BLaER1 treated with 17β-estradiol and CSF1 and Interleukin-3, amounts not matched to agents 10 nM and 100 nM (cell line): ENCODE measurements at regions not wholly inside any gene's neighbourhood (a gene's known extent, or its start where the extent isn't known, plus 50 kb on each side); places are given as distances from the start of the nearest gene placed in this dataset.
A peak's percentile ranks its signal among the peaks of the same experiment; 100 is the strongest.

Source experiments
- H3K27ac ChIP-seq, 11 experiments: shearing (Covaris generic); formaldehyde crosslinking; 2 replicates each; pipeline ENCODE4 v1.8.1; 2022
- H3K27me3 ChIP-seq, 11 experiments: shearing (Covaris generic); formaldehyde crosslinking; 2 replicates each; pipeline ENCODE4 v1.8.1; 2022
- H3K36me3 ChIP-seq, 11 experiments: shearing (Covaris generic); formaldehyde crosslinking; 2 replicates each; pipeline ENCODE4 v1.8.1; 2022
- H3K4me1 ChIP-seq, 10 experiments: shearing (Covaris generic); formaldehyde crosslinking; 2 replicates each; pipeline ENCODE4 v1.8.1; 2022
- H3K4me2 ChIP-seq, 11 experiments: shearing (Covaris generic); formaldehyde crosslinking; 2 replicates each; pipeline ENCODE4 v1.8.1; 2022
- H3K4me3 ChIP-seq, 10 experiments: shearing (Covaris generic); formaldehyde crosslinking; 2 replicates each; pipeline ENCODE4 v1.8.1; 2022
- H3K9ac ChIP-seq, 11 experiments: shearing (Covaris generic); formaldehyde crosslinking; 2 replicates each; pipeline ENCODE4 v1.8.1; 2022
- H3K9me3 ChIP-seq, 11 experiments: shearing (Covaris generic); formaldehyde crosslinking; replicated peaks in 1 of 11; 2 replicates each; pipeline ENCODE4 v1.8.1; 2022
- H4K20me1 ChIP-seq, 11 experiments: shearing (Covaris generic); formaldehyde crosslinking; 2 replicates each; pipeline ENCODE4 v1.8.1; 2022
- Cebpa-rat ChIP-seq, 11 experiments: shearing (Covaris generic); IDR thresholded peaks; 2 replicates each; pipeline ENCODE4 v1.8.1; 2022

DNA sequence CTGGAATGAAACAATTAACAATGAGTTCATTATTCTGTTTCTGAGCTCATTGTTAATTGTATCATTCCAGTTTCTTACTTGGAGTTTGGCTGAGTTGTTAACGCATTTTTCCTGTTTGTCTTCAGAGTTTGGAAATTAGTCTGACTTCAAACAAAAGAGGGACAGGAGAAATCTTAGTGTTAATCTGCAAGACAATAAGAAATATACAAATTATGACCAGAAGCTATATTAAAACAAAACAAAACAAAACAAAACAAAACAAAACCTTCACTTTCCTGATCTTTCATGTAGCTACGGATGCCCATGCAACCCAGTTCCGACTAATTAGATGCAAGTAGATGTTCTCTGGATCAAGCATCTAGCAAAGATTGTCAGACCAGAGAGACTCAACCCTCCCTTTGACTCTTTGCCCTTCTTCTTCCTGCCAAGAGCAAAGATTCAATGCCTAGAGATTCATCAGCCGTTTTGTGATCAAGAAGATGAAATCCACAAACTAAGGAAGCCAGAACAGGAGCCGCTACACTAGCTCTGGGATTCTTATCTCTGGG, 686.2 kb upstream of the FSHR start:
- H3K4me1 ChIP-seq, result peaks cover 0 to 6% (median 0%) of the 10 kb centered on the region in 10 experiments; a peak in 3 of 20 replicates
- H3K4me2 ChIP-seq, result no peak overlapping the region
- H3K27me3 ChIP-seq, result no peaks in the 10 kb centered on the region
- H3K27ac ChIP-seq, result no peak overlapping the region
- TF ChIP-seq Cebpa-rat (IDR thresholded peaks at IDR 0.05), result no peak
- H3K9me3 ChIP-seq, result peaks cover 0 to 10% (median 0%) of the 10 kb centered on the region in 11 experiments; a peak in 7 of 22 replicates
- H4K20me1 ChIP-seq, result no peaks in the 10 kb centered on the region
- no peaks in the 10 kb centered on the region for H3K36me3 ChIP-seq
- H3K4me3 ChIP-seq, result no peak overlapping the region
- no peak overlapping the region for H3K9ac ChIP-seq

DNA sequence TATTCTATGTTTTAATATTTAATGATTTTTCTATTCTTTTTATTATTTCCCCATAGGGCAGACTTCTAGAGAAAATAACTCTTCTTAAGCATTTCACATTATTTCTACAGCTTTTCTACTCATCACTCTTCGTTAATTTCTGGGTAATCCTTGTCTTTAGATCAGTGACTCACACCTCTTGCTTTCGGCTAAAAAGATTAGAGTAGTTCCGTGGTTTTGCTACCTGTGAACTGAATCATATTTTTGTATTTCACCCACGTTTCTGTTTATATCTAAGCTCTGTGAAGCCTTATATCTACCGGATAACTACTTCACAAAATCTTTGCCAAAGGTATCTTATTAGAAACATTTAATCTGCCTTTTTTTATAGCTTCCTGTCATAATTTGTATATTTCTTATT, 685.5 kb upstream of the FSHR start:
- H3K27me3 ChIP-seq, result no peaks in the 10 kb centered on the region
- no peak overlapping the region for H3K27ac ChIP-seq
- no peaks in the 10 kb centered on the region for H4K20me1 ChIP-seq
- H3K9me3 ChIP-seq, result peaks cover 0 to 10% (median 0%) of the 10 kb centered on the region in 11 experiments; a peak in 7 of 22 replicates
- TF ChIP-seq Cebpa-rat (IDR thresholded peaks at IDR 0.05), result no peak
- H3K36me3 ChIP-seq, result no peaks in the 10 kb centered on the region
- H3K4me2 ChIP-seq, result no peak overlapping the region
- no peak overlapping the region for H3K9ac ChIP-seq
- no peak overlapping the region for H3K4me3 ChIP-seq
- H3K4me1 ChIP-seq, result peaks cover 0 to 6% (median 0%) of the 10 kb centered on the region in 10 experiments; a peak in 3 of 20 replicates

DNA sequence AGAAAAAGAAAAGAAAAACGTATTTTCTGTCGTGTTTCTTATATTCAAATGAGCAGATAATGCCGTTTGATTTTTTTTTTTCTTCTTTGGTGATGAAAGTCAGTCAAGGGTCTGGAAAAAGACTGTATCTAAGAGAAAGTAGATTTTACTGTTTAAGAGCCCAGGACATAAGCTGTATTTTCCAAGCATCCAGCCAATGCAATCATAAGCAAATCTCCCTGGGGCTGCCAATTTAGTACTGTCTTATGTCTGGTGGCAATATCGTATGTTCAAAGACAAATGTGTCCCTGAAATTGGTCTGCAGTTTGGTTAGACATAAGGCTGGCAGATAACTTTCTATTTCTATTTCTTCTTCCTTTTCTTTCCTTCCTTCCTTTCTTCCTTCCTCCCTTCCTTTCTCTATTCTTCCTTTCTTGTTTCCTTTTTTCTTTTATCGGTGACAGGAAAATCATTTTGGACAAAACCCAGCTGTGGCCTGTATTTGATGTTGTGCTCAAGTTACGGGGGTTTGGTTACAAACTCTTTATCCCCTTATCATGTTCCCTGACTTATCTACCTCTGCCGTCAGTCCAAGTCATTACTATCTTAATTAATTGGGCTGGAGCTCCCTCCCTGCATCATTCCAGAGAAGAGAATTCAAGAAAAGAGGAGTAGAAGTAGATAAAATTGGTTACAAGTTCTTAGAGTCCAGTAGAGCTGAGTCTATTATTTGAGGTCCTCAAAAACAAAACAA, 683.4 kb upstream of the FSHR start:
- no peak overlapping the region for H3K4me3 ChIP-seq
- no peak for TF ChIP-seq Cebpa-rat (IDR thresholded peaks at IDR 0.05)

DNA sequence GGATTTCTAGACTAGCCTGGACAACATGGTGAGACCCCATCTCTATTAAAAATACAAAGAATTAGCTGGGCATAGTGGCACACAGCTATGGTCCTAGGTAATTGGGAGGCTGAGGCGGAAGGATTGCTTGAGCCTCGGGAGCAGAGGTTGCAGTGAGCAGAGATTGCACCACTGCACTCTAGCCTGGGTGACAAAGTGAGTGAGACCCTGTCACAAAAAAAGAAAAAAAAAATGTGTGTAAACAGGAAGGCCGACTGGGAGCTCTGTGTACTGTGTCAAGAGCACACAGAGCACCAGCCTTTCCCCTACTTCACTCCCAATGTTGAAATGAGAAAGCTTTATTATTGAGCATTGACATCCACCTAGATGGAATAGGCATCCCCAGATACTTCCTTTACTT, 681.7 kb upstream of the FSHR start:
- H3K9ac ChIP-seq, result no peak overlapping the region
- H3K27ac ChIP-seq, result no peak overlapping the region
- no peak overlapping the region for H3K4me2 ChIP-seq
- H3K9me3 ChIP-seq, result no peaks in the 10 kb centered on the region
- no peaks in the 10 kb centered on the region for H3K27me3 ChIP-seq
- no peaks in the 10 kb centered on the region for H3K36me3 ChIP-seq
- no peak overlapping the region for H3K4me3 ChIP-seq
- peaks cover 0 to 21% (median 17%) of the 10 kb centered on the region in 10 experiments; a peak in 14 of 20 replicates for H3K4me1 ChIP-seq
- TF ChIP-seq Cebpa-rat (IDR thresholded peaks at IDR 0.05), result no peak
- no peaks in the 10 kb centered on the region for H4K20me1 ChIP-seq

More for the DNA sequence above, 683.4 kb upstream of the FSHR start:
- H3K4me1 ChIP-seq, result peaks cover 0 to 6% (median under 1%) of the 10 kb centered on the region in 10 experiments; a peak in 7 of 20 replicates
- H3K9ac ChIP-seq, result no peak overlapping the region
- no peak overlapping the region for H3K27ac ChIP-seq
- H3K9me3 ChIP-seq, result no peaks in the 10 kb centered on the region
- H3K27me3 ChIP-seq, result no peaks in the 10 kb centered on the region
- H3K4me2 ChIP-seq, result peak overlapping the region in 6 of 11 experiments; percentile 12 to 27 (median 18); a peak in 5 of 22 replicates
- H3K36me3 ChIP-seq, result no peaks in the 10 kb centered on the region
- H4K20me1 ChIP-seq, result no peaks in the 10 kb centered on the region

DNA sequence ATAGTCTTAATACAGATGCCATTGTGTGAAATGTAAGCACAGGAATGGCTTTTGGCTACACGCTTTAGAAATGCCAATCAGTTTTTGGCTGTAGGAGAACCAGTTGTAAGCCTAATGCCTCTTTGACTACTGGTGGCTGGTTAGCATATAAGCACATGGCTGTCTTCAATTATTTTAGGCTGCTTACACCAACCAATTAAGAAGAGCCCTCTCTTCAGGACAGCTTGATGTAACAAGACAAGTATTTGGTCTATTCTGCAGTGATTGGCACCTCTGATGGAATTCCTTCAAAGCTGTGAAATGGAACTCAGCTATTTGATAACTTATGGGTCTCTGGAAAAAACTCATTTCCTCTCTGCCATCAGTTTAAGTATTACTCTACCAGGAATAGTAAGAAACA, 680.1 kb upstream of the FSHR start:
- H3K9me3 ChIP-seq, result no peaks in the 10 kb centered on the region
- H3K4me2 ChIP-seq, result no peak overlapping the region
- H4K20me1 ChIP-seq, result no peaks in the 10 kb centered on the region
- H3K9ac ChIP-seq, result no peak overlapping the region
- no peak for TF ChIP-seq Cebpa-rat (IDR thresholded peaks at IDR 0.05)
- no peaks in the 10 kb centered on the region for H3K27me3 ChIP-seq
- no peak overlapping the region for H3K4me3 ChIP-seq
- H3K27ac ChIP-seq, result no peak overlapping the region
- H3K36me3 ChIP-seq, result no peaks in the 10 kb centered on the region
- H3K4me1 ChIP-seq, result peaks cover 0 to 21% (median 17%) of the 10 kb centered on the region in 10 experiments; a peak in 14 of 20 replicates

DNA sequence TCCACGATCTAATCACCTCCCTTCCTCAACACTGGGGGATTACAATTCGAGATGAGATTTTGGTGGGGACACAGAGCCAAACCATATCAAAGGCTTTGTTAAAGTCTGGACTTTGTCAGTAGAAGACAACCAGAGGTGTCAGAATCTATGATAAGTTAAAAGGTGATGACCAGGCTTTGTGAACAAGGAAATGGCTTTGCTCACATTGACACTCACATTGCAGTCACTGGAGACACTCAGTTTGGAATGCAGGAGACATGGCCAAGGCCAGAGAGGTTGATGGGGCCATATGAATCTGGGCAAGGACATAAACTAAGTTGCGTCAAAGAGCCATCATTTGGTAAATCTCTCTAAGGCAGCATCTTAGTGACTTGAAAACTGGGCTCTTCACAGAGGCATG, 678.2 kb upstream of the FSHR start:
- H3K36me3 ChIP-seq, result no peaks in the 10 kb centered on the region
- peaks cover 0 to 17% (median 13%) of the 10 kb centered on the region in 10 experiments; a peak in 14 of 20 replicates for H3K4me1 ChIP-seq
- no peak overlapping the region for H3K4me3 ChIP-seq
- no peak overlapping the region for H3K9ac ChIP-seq
- no peak overlapping the region for H3K27ac ChIP-seq
- H3K27me3 ChIP-seq, result no peaks in the 10 kb centered on the region
- no peaks in the 10 kb centered on the region for H3K9me3 ChIP-seq
- H4K20me1 ChIP-seq, result no peaks in the 10 kb centered on the region
- H3K4me2 ChIP-seq, result peak overlapping the region in 5 of 11 experiments; percentile 33 to 60 (median 52); a peak in 11 of 22 replicates
- TF ChIP-seq Cebpa-rat (IDR thresholded peaks at IDR 0.05), result no peak

DNA sequence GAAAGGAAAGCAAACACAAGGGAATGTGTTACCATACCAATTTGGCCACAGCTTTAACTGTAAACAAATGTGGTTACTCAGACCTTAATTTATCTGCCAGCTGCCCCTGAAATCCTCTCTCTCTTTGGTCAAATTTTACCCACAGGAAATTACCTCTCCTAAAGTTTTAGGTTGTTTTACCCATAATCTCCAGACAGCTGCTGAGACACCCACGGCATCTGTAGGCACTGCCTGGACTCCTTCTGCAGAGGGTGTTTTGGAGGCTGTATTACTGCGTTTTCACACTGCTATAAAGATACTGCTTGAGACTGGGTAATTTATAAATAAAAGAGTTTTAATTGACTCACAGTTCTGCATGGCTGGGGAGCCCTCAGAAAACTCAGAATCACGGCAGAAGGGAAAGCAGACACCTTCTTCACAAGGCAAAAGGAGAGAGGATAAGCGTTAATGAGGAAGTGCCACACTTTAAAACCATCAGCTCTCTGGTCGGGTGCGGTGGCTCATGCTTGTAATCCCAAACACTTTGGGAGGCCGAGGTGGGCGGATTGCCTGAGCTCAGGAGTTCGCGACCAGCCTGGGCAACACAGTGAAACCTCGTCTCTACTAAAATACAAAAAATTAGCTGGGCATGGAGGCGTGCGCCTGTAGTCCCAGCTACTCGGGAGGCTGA, 677.5 kb upstream of the FSHR start:
- Histone ChIP-seq H3K9me3 (no peaks in the 10 kb centered on the region), H3K27me3 (no peaks in the 10 kb centered on the region), H3K27ac (no peak overlapping the region), H4K20me1 (no peaks in the 10 kb centered on the region), H3K4me1 (peaks cover 0 to 17% (median 12%) of the 10 kb centered on the region in 10 experiments; a peak in 14 of 20 replicates), H3K4me3 (no peak overlapping the region), H3K36me3 (no peaks in the 10 kb centered on the region), H3K4me2 (peak overlapping the region in 9 of 11 experiments; percentile 3 to 60 (median 48); a peak in 15 of 22 replicates), H3K9ac (no peak overlapping the region)
- TF ChIP-seq Cebpa-rat (IDR thresholded peaks at IDR 0.05), result no peak

DNA sequence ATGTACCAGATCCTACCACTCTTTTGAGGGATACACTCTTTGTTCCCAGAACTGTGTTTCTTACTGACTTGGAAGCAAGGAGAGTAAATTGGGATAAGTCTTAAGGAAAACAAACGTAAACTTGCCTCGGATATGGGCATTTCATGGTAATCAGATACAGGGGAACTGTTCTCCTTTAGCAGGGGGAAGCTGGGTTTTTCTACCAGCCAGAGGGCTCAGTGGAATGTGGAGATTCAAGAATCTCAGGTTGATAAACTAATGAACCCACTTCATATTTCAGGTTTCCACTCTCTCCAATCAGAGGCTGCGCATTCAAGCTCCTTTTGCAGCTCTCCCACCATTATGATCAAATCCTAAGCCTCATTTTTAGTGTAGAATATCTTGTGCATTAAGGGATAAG, 676.5 kb upstream of the FSHR start:
- H3K4me2 ChIP-seq, result 0 out of 22 replicates have a peak overlapping the region, but pooled peaks of 1 of the 11 experiments have one; percentile 48
- TF ChIP-seq Cebpa-rat (IDR thresholded peaks at IDR 0.05), result no peak
- no peaks in the 10 kb centered on the region for H3K9me3 ChIP-seq
- H3K27ac ChIP-seq, result no peak overlapping the region
- no peaks in the 10 kb centered on the region for H3K36me3 ChIP-seq
- no peaks in the 10 kb centered on the region for H3K27me3 ChIP-seq
- H3K4me1 ChIP-seq, result peaks cover 0 to 17% (median 12%) of the 10 kb centered on the region in 10 experiments; a peak in 14 of 20 replicates
- H4K20me1 ChIP-seq, result no peaks in the 10 kb centered on the region
- H3K9ac ChIP-seq, result no peak overlapping the region
- no peak overlapping the region for H3K4me3 ChIP-seq

DNA sequence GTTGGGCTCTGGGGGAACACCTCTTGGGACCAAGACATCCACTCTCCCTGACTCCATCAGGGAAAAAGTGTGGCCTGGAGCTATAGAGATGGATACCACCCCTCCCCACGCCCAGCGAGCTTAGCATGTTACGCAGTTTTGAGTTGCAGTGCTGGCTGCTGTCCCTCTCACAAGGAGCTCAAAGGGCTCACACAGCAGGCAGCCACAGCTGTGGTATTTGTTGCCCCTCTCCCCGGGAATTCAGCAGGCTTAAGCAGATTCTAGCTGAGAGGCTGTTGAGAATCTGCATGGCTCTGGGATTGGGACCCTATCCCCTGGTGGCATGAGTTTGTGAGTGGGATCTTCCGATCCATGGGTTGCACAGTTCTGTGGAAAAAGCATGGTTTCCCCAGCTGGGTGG, 673.1 kb upstream of the FSHR start:
- no peak overlapping the region for H3K27ac ChIP-seq
- no peaks in the 10 kb centered on the region for H3K36me3 ChIP-seq
- H4K20me1 ChIP-seq, result no peaks in the 10 kb centered on the region

More for the DNA sequence above, 673.1 kb upstream of the FSHR start:
- Histone ChIP-seq H3K9ac (no peak overlapping the region), H3K9me3 (peaks cover 6 to 20% (median 15%) of the 10 kb centered on the region in 11 experiments; a peak in 18 of 22 replicates), H3K4me3 (no peak overlapping the region), H3K4me2 (no peak overlapping the region), H3K27me3 (no peaks in the 10 kb centered on the region), H3K4me1 (peaks cover 0 to 14% (median 11%) of the 10 kb centered on the region in 10 experiments; a peak in 14 of 20 replicates)
- TF ChIP-seq Cebpa-rat (IDR thresholded peaks at IDR 0.05), result no peak
